ENCODE measurements at regions not wholly inside any gene's neighbourhood (a gene's known extent, or its start where the extent isn't known, plus 50 kb on each side); places are given as distances from the start of the nearest gene placed in this dataset.

DNA sequence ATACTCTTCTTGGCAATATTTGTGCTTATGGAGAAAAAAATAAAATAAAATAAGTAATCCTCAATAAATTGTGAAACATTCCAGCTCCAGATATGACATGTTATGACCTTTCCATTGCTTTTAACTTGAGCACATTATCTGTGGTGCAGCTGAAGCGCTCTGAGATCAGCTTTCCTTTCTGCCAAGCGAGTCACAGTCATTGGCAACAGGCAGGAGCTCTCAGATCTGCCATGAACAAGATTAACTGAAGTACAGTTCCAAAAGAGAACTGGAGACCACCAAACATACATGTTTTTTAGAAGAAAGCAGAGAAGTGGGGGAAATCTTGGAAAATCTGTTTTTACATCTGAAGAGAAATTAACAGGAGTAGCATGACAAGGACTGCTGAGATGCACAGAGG is 89.2 kb upstream of the DSCAM start:
- TF ChIP-seq SMC3 (conservative IDR thresholded peaks at IDR 0.05; ENCODE audit: poor library complexity) (no peak), TAF1 (IDR thresholded peaks at IDR 0.05; ENCODE audit: low read depth) (no peak), RAD21 (conservative IDR thresholded peaks at IDR 0.05) (no peak), REST (IDR thresholded peaks at IDR 0.05; ENCODE audit: borderline replicate concordance) (no peak), POLR2AphosphoS5 (IDR thresholded peaks at IDR 0.05) (no peak), CTCF (IDR thresholded peaks at IDR 0.05; ENCODE audit: poor library complexity, severe bottlenecking) (no peak), MXI1 (conservative IDR thresholded peaks at IDR 0.05; ENCODE audit: poor library complexity, severe bottlenecking) (no peak), EP300 (conservative IDR thresholded peaks at IDR 0.05; ENCODE audit: poor library complexity, severe bottlenecking) (no peak), EZH2 (IDR thresholded peaks at IDR 0.05; ENCODE audit: borderline replicate concordance, insufficient read depth, low read length, poor library complexity, severe bottlenecking) (no peak)
- H3F3A ChIP-seq (ENCODE audit: insufficient read depth, low read length, poor library complexity, severe bottlenecking): no peaks in the 10 kb centered on the region

GRCh38 chr21:40936771-40937261 is 89.9 kb upstream of the DSCAM start:
- Histone ChIP-seq H3K4me2 (ENCODE audit: low read length) (no peak overlapping the region), H4K20me1 (ENCODE audit: insufficient read depth) (no peaks in the 10 kb centered on the region), H2AFZ (ENCODE audit: low read depth, low read length) (no peak overlapping the region), H3K4me3 (ENCODE audit: low read length) (no peak overlapping the region), H3K27ac (ENCODE audit: low read length) (no peak overlapping the region), H3K27me3 (ENCODE audit: insufficient read depth, low read depth, low read length) (no peaks in the 10 kb centered on the region), H3K9me3 (ENCODE audit: low read length) (no peaks in the 10 kb centered on the region), H3F3A (ENCODE audit: insufficient read depth, low read length, poor library complexity, severe bottlenecking) (no peaks in the 10 kb centered on the region), H3K9ac (ENCODE audit: low read length) (no peak overlapping the region), H3K79me2 (replicated peaks; ENCODE audit: insufficient read depth, low read length) (no peaks in the 10 kb centered on the region), H3K9me2 (ENCODE audit: insufficient read depth, low read length) (no peaks in the 10 kb centered on the region), H3K36me3 (ENCODE audit: insufficient read depth, low read length) (no peaks in the 10 kb centered on the region)
- TF ChIP-seq RAD21 (conservative IDR thresholded peaks at IDR 0.05): no peak
- no peak for TF ChIP-seq EP300 (conservative IDR thresholded peaks at IDR 0.05; ENCODE audit: poor library complexity, severe bottlenecking)
- TF ChIP-seq SMC3 (conservative IDR thresholded peaks at IDR 0.05; ENCODE audit: poor library complexity): no peak
- no peak for TF ChIP-seq TAF1 (IDR thresholded peaks at IDR 0.05; ENCODE audit: low read depth)
- TF ChIP-seq REST (IDR thresholded peaks at IDR 0.05; ENCODE audit: borderline replicate concordance): no peak
- no peak for TF ChIP-seq POLR2AphosphoS5 (IDR thresholded peaks at IDR 0.05)
- no peak for TF ChIP-seq MXI1 (conservative IDR thresholded peaks at IDR 0.05; ENCODE audit: poor library complexity, severe bottlenecking)
- no peak for TF ChIP-seq EZH2 (IDR thresholded peaks at IDR 0.05; ENCODE audit: borderline replicate concordance, insufficient read depth, low read length, poor library complexity, severe bottlenecking)
- TF ChIP-seq CTCF (IDR thresholded peaks at IDR 0.05; ENCODE audit: poor library complexity, severe bottlenecking): no peak

More for the DNA sequence above, 89.2 kb upstream of the DSCAM start:
- H3K4me3 ChIP-seq (ENCODE audit: low read length): no peak overlapping the region
- H4K20me1 ChIP-seq (ENCODE audit: insufficient read depth): no peaks in the 10 kb centered on the region
- no peak overlapping the region for H3K27ac ChIP-seq (ENCODE audit: low read length)
- no peak overlapping the region for H3K4me2 ChIP-seq (ENCODE audit: low read length)
- no peaks in the 10 kb centered on the region for H3K36me3 ChIP-seq (ENCODE audit: insufficient read depth, low read length)
- H3K27me3 ChIP-seq (ENCODE audit: insufficient read depth, low read depth, low read length): no peaks in the 10 kb centered on the region
- H2AFZ ChIP-seq (ENCODE audit: low read depth, low read length): no peak overlapping the region
- no peaks in the 10 kb centered on the region for H3K79me2 ChIP-seq (replicated peaks; ENCODE audit: insufficient read depth, low read length)
- H3K9me3 ChIP-seq (ENCODE audit: low read length): no peaks in the 10 kb centered on the region
- H3K9ac ChIP-seq (ENCODE audit: low read length): no peak overlapping the region
- no peaks in the 10 kb centered on the region for H3K9me2 ChIP-seq (ENCODE audit: insufficient read depth, low read length)
